ENCODE measurements at regions not wholly inside any gene's neighbourhood (a gene's known extent, or its start where the extent isn't known, plus 50 kb on each side); places are given as distances from the start of the nearest gene placed in this dataset.
"Not testable (repeated sequence)": the region's sequence is repeated elsewhere in the genome, so short reads cannot be mapped to it uniquely, and the experiment has no call there.

DNA sequence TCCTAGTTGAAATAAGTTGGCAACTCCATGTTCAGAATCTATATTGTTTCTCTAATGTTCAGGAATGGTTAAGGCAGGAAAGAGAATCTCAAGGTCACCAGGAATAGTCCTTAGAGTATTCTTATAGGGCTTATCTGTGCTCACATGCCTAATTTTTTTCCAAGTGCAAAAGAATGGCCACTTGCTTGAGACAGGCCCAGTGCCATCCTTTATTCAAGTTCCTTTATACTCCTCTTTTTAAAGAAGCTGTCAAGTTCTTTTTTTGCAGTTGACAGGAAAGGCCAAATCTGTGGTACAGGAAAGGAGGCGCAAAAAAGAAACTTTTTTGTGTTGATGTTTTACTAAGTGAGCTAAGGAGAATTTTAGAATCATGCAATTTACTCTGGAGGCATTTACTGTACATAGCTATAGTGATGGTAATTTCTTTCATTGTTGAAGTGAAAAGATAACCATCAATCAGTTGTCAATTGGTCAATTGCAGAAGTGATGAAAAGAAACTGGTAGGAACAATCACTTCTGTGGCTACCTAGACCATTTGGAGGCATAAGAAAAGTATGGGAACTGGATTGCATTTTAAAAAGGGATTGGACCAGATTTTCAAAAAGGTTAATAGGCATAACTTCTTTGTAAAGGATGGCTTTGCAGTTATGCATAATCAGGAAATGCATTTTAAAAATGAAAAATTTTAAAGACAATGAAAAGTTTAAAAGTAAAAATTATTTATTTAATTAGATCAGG lies 102.5 kb upstream of the SOX2 start:
- no peaks in the 10 kb centered on the region for H3K27me3 ChIP-seq (replicated peaks)
- H3K27ac ChIP-seq, result no peak overlapping the region
- TF ChIP-seq, protein P1, sequence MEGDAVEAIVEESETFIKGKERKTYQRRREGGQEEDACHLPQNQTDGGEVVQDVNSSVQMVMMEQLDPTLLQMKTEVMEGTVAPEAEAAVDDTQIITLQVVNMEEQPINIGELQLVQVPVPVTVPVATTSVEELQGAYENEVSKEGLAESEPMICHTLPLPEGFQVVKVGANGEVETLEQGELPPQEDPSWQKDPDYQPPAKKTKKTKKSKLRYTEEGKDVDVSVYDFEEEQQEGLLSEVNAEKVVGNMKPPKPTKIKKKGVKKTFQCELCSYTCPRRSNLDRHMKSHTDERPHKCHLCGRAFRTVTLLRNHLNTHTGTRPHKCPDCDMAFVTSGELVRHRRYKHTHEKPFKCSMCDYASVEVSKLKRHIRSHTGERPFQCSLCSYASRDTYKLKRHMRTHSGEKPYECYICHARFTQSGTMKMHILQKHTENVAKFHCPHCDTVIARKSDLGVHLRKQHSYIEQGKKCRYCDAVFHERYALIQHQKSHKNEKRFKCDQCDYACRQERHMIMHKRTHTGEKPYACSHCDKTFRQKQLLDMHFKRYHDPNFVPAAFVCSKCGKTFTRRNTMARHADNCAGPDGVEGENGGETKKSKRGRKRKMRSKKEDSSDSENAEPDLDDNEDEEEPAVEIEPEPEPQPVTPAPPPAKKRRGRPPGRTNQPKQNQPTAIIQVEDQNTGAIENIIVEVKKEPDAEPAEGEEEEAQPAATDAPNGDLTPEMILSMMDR (IDR thresholded peaks at IDR 0.05; ENCODE audit: low read depth, low read length, missing control alignments), result no peak
- DNase-seq, result no peak
- no peak overlapping the region for H3K4me3 ChIP-seq (ENCODE audit: low read depth, low read length)
- in situ Hi-C loops (cut with HindIII; ENCODE audit: low pct_ligation_motif_present, low sequenced_read_pairs), result no loop called here
- H3K36me3 ChIP-seq (replicated peaks), result no peaks in the 10 kb centered on the region

DNA sequence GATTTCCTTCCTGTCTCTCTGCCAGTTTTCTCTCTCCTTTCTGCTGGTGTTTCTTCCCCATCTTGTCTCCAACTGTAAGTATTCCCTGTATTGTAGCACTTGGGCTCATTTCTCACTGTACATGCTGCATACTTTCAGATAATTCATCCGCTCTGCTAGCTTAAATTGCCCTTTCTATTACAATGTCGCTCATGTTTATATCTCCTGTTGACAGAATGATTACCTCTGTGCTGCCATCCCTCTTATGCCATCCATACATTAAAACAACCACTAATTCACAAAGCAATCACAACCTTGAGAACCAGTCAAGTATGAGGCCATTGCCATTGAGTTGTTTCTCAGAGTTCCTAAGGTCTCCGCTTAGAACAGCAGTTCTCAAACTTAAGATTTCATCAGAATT lies 107.5 kb upstream of the SOX2 start:
- DNase-seq, result no peak

DNA sequence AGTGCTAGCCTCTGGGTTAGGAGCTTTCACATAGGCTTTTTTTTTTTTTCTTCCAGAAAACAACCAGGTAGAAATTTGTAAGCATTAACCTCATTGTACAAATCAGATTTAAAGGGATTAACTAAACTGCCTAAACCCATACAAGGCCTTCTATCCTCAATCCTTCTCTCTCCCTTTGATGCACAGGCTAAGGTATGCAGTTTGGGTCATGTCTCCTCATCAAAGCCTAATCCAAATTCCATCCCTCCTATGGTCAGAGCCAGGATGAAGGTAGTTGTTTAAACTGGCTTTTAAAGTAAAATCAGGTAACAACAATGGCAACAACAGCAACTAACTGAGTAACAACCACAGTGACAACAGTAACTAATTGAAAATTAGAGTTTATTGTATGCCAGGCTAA lies 115.6 kb upstream of the SOX2 start:
- DNase-seq, result no peak
- Histone ChIP-seq H3K27ac (no peak overlapping the region), H3K36me3 (replicated peaks) (no peaks in the 10 kb centered on the region), H3K4me3 (ENCODE audit: low read depth, low read length) (no peak overlapping the region), H3K27me3 (replicated peaks) (no peaks in the 10 kb centered on the region)
- TF ChIP-seq, protein P1 (IDR thresholded peaks at IDR 0.05; ENCODE audit: low read depth, low read length, missing control alignments), result no peak
- in situ Hi-C loops (cut with HindIII; ENCODE audit: low pct_ligation_motif_present, low sequenced_read_pairs), result no loop called here

More for the DNA sequence above, 107.5 kb upstream of the SOX2 start:
- H3K4me3 ChIP-seq (ENCODE audit: low read depth, low read length), result no peak overlapping the region
- no peak overlapping the region for H3K27ac ChIP-seq
- no peaks in the 10 kb centered on the region for H3K27me3 ChIP-seq (replicated peaks)
- no peaks in the 10 kb centered on the region for H3K36me3 ChIP-seq (replicated peaks)
- in situ Hi-C loops (cut with HindIII; ENCODE audit: low pct_ligation_motif_present, low sequenced_read_pairs), result no loop called here
- TF ChIP-seq, protein P1 (IDR thresholded peaks at IDR 0.05; ENCODE audit: low read depth, low read length, missing control alignments), result no peak

DNA sequence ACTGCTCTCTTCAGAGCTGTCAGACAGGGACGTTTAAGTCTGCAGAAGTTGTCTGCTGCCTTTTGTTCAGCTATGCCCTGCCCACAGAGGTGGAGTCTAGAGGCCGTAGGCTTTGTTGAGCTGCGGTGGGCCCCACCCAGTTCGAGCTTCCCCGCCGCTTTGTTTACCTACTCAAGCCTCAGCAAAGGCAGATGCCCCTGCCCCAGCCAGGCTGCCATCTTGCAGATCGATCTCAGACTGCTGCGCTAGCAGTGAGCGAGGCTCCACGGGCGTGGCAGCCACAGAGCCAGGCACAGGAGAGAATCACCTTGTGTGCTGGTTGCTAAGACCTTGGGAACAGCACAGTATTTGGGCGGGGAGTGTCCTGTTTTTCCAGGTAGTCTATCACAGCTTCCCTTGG lies 120.8 kb upstream of the SOX2 start:
- H3K4me3 ChIP-seq (ENCODE audit: low read depth, low read length); H3K27me3 ChIP-seq (replicated peaks); H3K27ac ChIP-seq; DNase-seq; H3K36me3 ChIP-seq (replicated peaks); in situ Hi-C loops (cut with HindIII; ENCODE audit: low pct_ligation_motif_present, low sequenced_read_pairs): not testable (repeated sequence)

DNA sequence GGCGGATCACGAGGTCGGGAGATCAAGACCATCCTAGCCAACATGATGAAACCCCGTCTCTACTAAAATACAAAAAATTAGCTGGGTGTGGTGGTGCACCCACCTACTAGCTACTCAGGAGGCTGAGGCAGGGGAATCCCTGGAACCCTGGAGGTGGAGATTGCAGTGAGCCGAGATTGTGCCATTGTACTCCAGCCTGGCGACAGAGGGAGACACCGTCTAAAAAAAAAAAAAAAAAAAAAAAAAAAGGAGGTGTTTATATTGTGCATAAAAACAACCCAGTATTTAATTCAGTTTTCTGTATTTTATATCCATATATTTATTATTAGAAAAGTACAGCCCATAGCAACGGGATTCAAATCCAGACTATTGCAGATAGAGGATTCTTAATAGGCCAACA lies 129.1 kb upstream of the SOX2 start:
- in situ Hi-C loops (cut with HindIII; ENCODE audit: low pct_ligation_motif_present, low sequenced_read_pairs), result no loop called here
- H3K36me3 ChIP-seq (replicated peaks), result no peaks in the 10 kb centered on the region
- H3K27ac ChIP-seq, result no peak overlapping the region

DNA sequence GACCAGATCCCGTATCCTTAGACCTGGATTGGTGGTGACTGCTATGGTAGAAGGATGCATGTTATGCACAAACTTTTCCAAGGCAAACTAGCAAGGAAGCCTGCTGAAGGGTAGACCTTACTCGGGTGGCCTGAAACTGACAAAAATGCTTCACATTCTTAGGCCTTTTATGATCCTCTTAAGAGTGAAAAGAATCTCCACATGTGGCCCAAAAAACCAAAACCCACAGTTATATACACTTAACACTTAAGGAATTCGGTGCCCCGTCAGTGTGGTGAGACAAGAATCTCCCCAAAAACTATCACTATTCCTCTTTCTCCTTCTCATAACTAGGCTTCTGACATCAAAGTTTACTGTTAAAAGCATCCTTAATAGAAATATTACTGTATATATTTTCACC lies 130.1 kb upstream of the SOX2 start:
- in situ Hi-C loops (cut with HindIII; ENCODE audit: low pct_ligation_motif_present, low sequenced_read_pairs), result no loop called here
- TF ChIP-seq, protein P1 (IDR thresholded peaks at IDR 0.05; ENCODE audit: low read depth, low read length, missing control alignments), result no peak

More for the DNA sequence above, 129.1 kb upstream of the SOX2 start:
- TF ChIP-seq, protein P1 (IDR thresholded peaks at IDR 0.05; ENCODE audit: low read depth, low read length, missing control alignments), result no peak
- Histone ChIP-seq H3K4me3 (ENCODE audit: low read depth, low read length) (no peak overlapping the region), H3K27me3 (replicated peaks) (no peaks in the 10 kb centered on the region)
- no peak for DNase-seq

More for the DNA sequence above, 130.1 kb upstream of the SOX2 start:
- Histone ChIP-seq H3K27me3 (replicated peaks) (no peaks in the 10 kb centered on the region), H3K36me3 (replicated peaks) (no peaks in the 10 kb centered on the region), H3K4me3 (ENCODE audit: low read depth, low read length) (no peak overlapping the region), H3K27ac (no peak overlapping the region)
- DNase-seq, result no peak
